ENCODE measurements at regions not wholly inside any gene's neighbourhood (a gene's known extent, or its start where the extent isn't known, plus 50 kb on each side); places are given as distances from the start of the nearest gene placed in this dataset.
"Not testable (repeated sequence)": the region's sequence is repeated elsewhere in the genome, so short reads cannot be mapped to it uniquely, and the experiment has no call there.

- TF ChIP-seq POLR2A (IDR thresholded peaks at IDR 0.05) (no peak), CTCF (IDR thresholded peaks at IDR 0.05) (no peak)
- DNase-seq (no peak), ATAC-seq (no peak)
- Histone ChIP-seq H3K27me3 (no peaks in the 10 kb centered on the region), H3K9me3 (no peaks in the 10 kb centered on the region), H3K36me3 (no peaks in the 10 kb centered on the region), H3K27ac (no peak overlapping the region), H3K4me1 (no peaks in the 10 kb centered on the region), H3K4me3 (no peak overlapping the region)
- intact Hi-C loops (cut with DNase I) = no loop called here
- WGBS (ENCODE audit: insufficient coverage, low coverage, low lambda C conversion rate, missing lambda C conversion rate) = 69% methylated on average over 6 of the region's 6 CpGs
Measured at GRCh38 chr10:28445516-28445915, 87.4 kb upstream of the WAC start.

GRCh38 chr10:28449382-28449781, 83.5 kb upstream of the WAC start:
- intact Hi-C loops (cut with DNase I) = no loop called here
- no peaks in the 10 kb centered on the region for H3K27me3 ChIP-seq
- DNase-seq (no peak), ATAC-seq (no peak)
- WGBS (ENCODE audit: insufficient coverage, low coverage, low lambda C conversion rate, missing lambda C conversion rate) = 93% methylated on average over 1 of the region's 1 CpG
- H3K4me1 ChIP-seq = no peaks in the 10 kb centered on the region
- H3K27ac ChIP-seq = no peak overlapping the region
- no peak overlapping the region for H3K4me3 ChIP-seq
- TF ChIP-seq CTCF (IDR thresholded peaks at IDR 0.05) (no peak), POLR2A (IDR thresholded peaks at IDR 0.05) (no peak)
- H3K9me3 ChIP-seq = no peaks in the 10 kb centered on the region
- H3K36me3 ChIP-seq = no peaks in the 10 kb centered on the region

- H3K9me3 ChIP-seq = no peaks in the 10 kb centered on the region
- no peak overlapping the region for H3K27ac ChIP-seq
- TF ChIP-seq CTCF (IDR thresholded peaks at IDR 0.05) = no peak
- no peak for TF ChIP-seq POLR2A (IDR thresholded peaks at IDR 0.05)
- DNase-seq (no peak), ATAC-seq (no peak)
- intact Hi-C loops (cut with DNase I) = no loop called here
- H3K27me3 ChIP-seq = no peaks in the 10 kb centered on the region
- no peaks in the 10 kb centered on the region for H3K4me1 ChIP-seq
- 29% methylated on average over 1 of the region's 1 CpG for WGBS (ENCODE audit: insufficient coverage, low coverage, low lambda C conversion rate, missing lambda C conversion rate)
- H3K36me3 ChIP-seq = no peaks in the 10 kb centered on the region
- no peak overlapping the region for H3K4me3 ChIP-seq
Measured at GRCh38 chr10:28449926-28450325, 83.0 kb upstream of the WAC start.

GRCh38 chr10:28453926-28454325, 79.0 kb upstream of the WAC start:
- no peak overlapping the region for H3K27ac ChIP-seq
- no peak for ATAC-seq
- no peak overlapping the region for H3K4me3 ChIP-seq
- no peaks in the 10 kb centered on the region for H3K4me1 ChIP-seq
- no peaks in the 10 kb centered on the region for H3K9me3 ChIP-seq
- no peaks in the 10 kb centered on the region for H3K27me3 ChIP-seq
- DNase-seq = no peak
- 60% methylated on average over 1 of the region's 1 CpG for WGBS (ENCODE audit: insufficient coverage, low coverage, low lambda C conversion rate, missing lambda C conversion rate)
- intact Hi-C loops (cut with DNase I) = no loop called here
- H3K36me3 ChIP-seq = no peaks in the 10 kb centered on the region
- no peak for TF ChIP-seq CTCF (IDR thresholded peaks at IDR 0.05)
- TF ChIP-seq POLR2A (IDR thresholded peaks at IDR 0.05) = no peak

GRCh38 chr10:28457110-28457509, 75.8 kb upstream of the WAC start:
- H3K27ac ChIP-seq = no peak overlapping the region
- ATAC-seq (no peak), DNase-seq (no peak)
- 96% methylated on average over 2 of the region's 2 CpGs for WGBS (ENCODE audit: insufficient coverage, low coverage, low lambda C conversion rate, missing lambda C conversion rate)
- H3K27me3 ChIP-seq = no peaks in the 10 kb centered on the region
- no peaks in the 10 kb centered on the region for H3K9me3 ChIP-seq
- TF ChIP-seq CTCF (IDR thresholded peaks at IDR 0.05) (no peak), POLR2A (IDR thresholded peaks at IDR 0.05) (no peak)
- no peak overlapping the region for H3K4me3 ChIP-seq
- H3K36me3 ChIP-seq = no peaks in the 10 kb centered on the region
- H3K4me1 ChIP-seq = no peaks in the 10 kb centered on the region
- intact Hi-C loops (cut with DNase I) = no loop called here

GRCh38 chr10:28457873-28458272, 75.0 kb upstream of the WAC start:
- ATAC-seq; H3K4me1 ChIP-seq; DNase-seq; H3K27me3 ChIP-seq; H3K9me3 ChIP-seq; H3K36me3 ChIP-seq; H3K4me3 ChIP-seq; H3K27ac ChIP-seq; intact Hi-C loops (cut with DNase I): not testable (repeated sequence)
- 45% methylated on average over 4 of the region's 4 CpGs for WGBS (ENCODE audit: insufficient coverage, low coverage, low lambda C conversion rate, missing lambda C conversion rate)
